Ramos (cell line): ENCODE measurements at regions not wholly inside any gene's neighbourhood (a gene's known extent, or its start where the extent isn't known, plus 50 kb on each side); places are given as distances from the start of the nearest gene placed in this dataset.

ENCODE experiments used
- in situ Hi-C: fragments of 300-500 bp; cut with MboI; formaldehyde crosslinking; loops from one replicate; pipeline ENCODE4 v1.14.3; 2022; ENCODE audit warnings: low sequenced_read_pairs; ENCODE audit not compliant: unreplicated experiment

GRCh38 chr17:6231886-6232731 lies 161.9 kb downstream of the WSCD1 start:
- in situ Hi-C loops, result no loop called here

GRCh38 chr17:6231465-6231864 lies 161.3 kb downstream of the WSCD1 start:
- in situ Hi-C loops, result no loop called here

GRCh38 chr17:6218333-6218732 lies 148.2 kb downstream of the WSCD1 start:
- in situ Hi-C loops, result no loop called here

- in situ Hi-C loops, result no loop called here
Measured at GRCh38 chr17:6215071-6216035, 145.2 kb downstream of the WSCD1 start.

GRCh38 chr17:6213859-6214258 lies 143.7 kb downstream of the WSCD1 start:
- in situ Hi-C loops, result no loop called here

GRCh38 chr17:6212766-6213165 lies 142.6 kb downstream of the WSCD1 start:
- in situ Hi-C loops, result no loop called here

- in situ Hi-C loops, result no loop called here
Measured at GRCh38 chr17:6209829-6210228, 139.7 kb downstream of the WSCD1 start.

- in situ Hi-C loops, result no loop called here
Measured at GRCh38 chr17:6208608-6209180, 138.5 kb downstream of the WSCD1 start.

GRCh38 chr17:6205525-6205924 lies 135.3 kb downstream of the WSCD1 start:
- in situ Hi-C loops, result no loop called here

- in situ Hi-C loops, result no loop called here
Measured at GRCh38 chr17:6205033-6205432, 134.9 kb downstream of the WSCD1 start.

- in situ Hi-C loops, result no loop called here
Measured at GRCh38 chr17:6204203-6204722, 134.1 kb downstream of the WSCD1 start.

- in situ Hi-C loops, result no loop called here
Measured at GRCh38 chr17:6196355-6196754, 126.2 kb downstream of the WSCD1 start.

- in situ Hi-C loops, result no loop called here
Measured at GRCh38 chr17:6195123-6195522, 124.9 kb downstream of the WSCD1 start.

GRCh38 chr17:6191405-6192324 lies 121.5 kb downstream of the WSCD1 start:
- in situ Hi-C loops, result no loop called here

- in situ Hi-C loops, result no loop called here
Measured at GRCh38 chr17:6187836-6188235, 117.7 kb downstream of the WSCD1 start.

- in situ Hi-C loops, result no loop called here
Measured at GRCh38 chr17:6186998-6187397, 116.8 kb downstream of the WSCD1 start.

- in situ Hi-C loops, result no loop called here
Measured at GRCh38 chr17:6184508-6184907, 114.3 kb downstream of the WSCD1 start.

GRCh38 chr17:6179017-6179416 lies 108.8 kb downstream of the WSCD1 start:
- in situ Hi-C loops, result no loop called here

- in situ Hi-C loops, result no loop called here
Measured at GRCh38 chr17:6177941-6178694, 107.9 kb downstream of the WSCD1 start.
